Hepatocyte (in vitro differentiated cells): ENCODE measurements at regions not wholly inside any gene's neighbourhood (a gene's known extent, or its start where the extent isn't known, plus 50 kb on each side); places are given as distances from the start of the nearest gene placed in this dataset.

Experiments
- DNase-seq: peaks from one replicate; pipeline ENCODE4 v3.0.0-alpha.2; 2016; ENCODE audit warnings: low spot score
- H2AFZ ChIP-seq: fragments of 200-600 bp; sonication (generic); 2 replicates; pipeline ENCODE4 v1.6.0; 2016; ENCODE audit warnings: antibody characterized with exemption, mild to moderate bottlenecking
- H3K27ac ChIP-seq: fragments of 200-600 bp; sonication (generic); 2 replicates; pipeline ENCODE4 v1.5.1; 2016; ENCODE audit warnings: mild to moderate bottlenecking
- H3K27me3 ChIP-seq: fragments of 200-600 bp; sonication (generic); 2 replicates; pipeline ENCODE4 v1.6.1; 2016
- H3K36me3 ChIP-seq: fragments of 200-600 bp; sonication (generic); replicated peaks from 2 replicates; pipeline ENCODE4 v1.5.1; 2016; ENCODE audit warnings: low read depth; ENCODE audit not compliant: insufficient read depth
- H3K4me1 ChIP-seq: fragments of 200-600 bp; sonication (generic); 2 replicates; pipeline ENCODE4 v1.5.1; 2016; ENCODE audit warnings: mild to moderate bottlenecking, moderate library complexity; ENCODE audit not compliant: insufficient read depth
- H3K4me2 ChIP-seq: fragments of 200-600 bp; sonication (generic); 2 replicates; pipeline ENCODE4 v1.6.0; 2016
- H3K4me3 ChIP-seq: fragments of 200-600 bp; sonication (generic); 2 replicates; pipeline ENCODE4 v1.5.1; 2016; ENCODE audit warnings: mild to moderate bottlenecking
- H3K79me2 ChIP-seq: fragments of 200-600 bp; sonication (generic); 2 replicates; pipeline ENCODE4 v1.6.0; 2017; ENCODE audit warnings: mild to moderate bottlenecking
- H3K9me2 ChIP-seq: fragments of 200-600 bp; sonication (generic); replicated peaks from 2 replicates; pipeline ENCODE4 v1.6.0; 2017; ENCODE audit warnings: mild to moderate bottlenecking; ENCODE audit not compliant: insufficient read depth
- H3K9me3 ChIP-seq: fragments of 200-600 bp; sonication (generic); 2 replicates; pipeline ENCODE4 v1.5.1; 2016; ENCODE audit warnings: low read depth, mild to moderate bottlenecking
- H4K20me1 ChIP-seq: fragments of 200-600 bp; sonication (generic); 2 replicates; pipeline ENCODE4 v1.6.0; 2016; ENCODE audit warnings: mild to moderate bottlenecking; ENCODE audit not compliant: insufficient read depth, poor library complexity, severe bottlenecking
- CTCF ChIP-seq: fragments of 200-600 bp; sonication (generic); IDR thresholded peaks from 2 replicates; pipeline ENCODE4 v1.5.1; 2016; ENCODE audit warnings: antibody characterized with exemption, mild to moderate bottlenecking; ENCODE audit not compliant: poor library complexity
- EZH2 ChIP-seq: fragments of 200-600 bp; sonication (generic); IDR thresholded peaks from 2 replicates; pipeline ENCODE4 v1.6.1; 2016; ENCODE audit warnings: antibody characterized with exemption, mild to moderate bottlenecking, borderline replicate concordance
- EZH2phosphoT487 ChIP-seq: fragments of 200-600 bp; sonication (generic); IDR thresholded peaks from one replicate; pipeline ENCODE4 v1.6.1; 2018; ENCODE audit warnings: antibody characterized with exemption, mild to moderate bottlenecking, low read depth, moderate library complexity; ENCODE audit not compliant: unreplicated experiment, severe bottlenecking
- WGBS: methylation state at CpG from one replicate; pipeline ENCODE4 v1.1.6; 2016; ENCODE audit warnings: low lambda C conversion rate; ENCODE audit errors: missing lambda C conversion rate; 5-methylcytosine and 5-hydroxymethylcytosine counted together

GRCh38 chr6:27631609-27631916, 158.7 kb upstream of the ZNF184 start:
- H3K9me3 ChIP-seq = no peaks in the 10 kb centered on the region
- no peaks in the 10 kb centered on the region for H3K9me2 ChIP-seq
- no peaks in the 10 kb centered on the region for H3K4me1 ChIP-seq
- no peaks in the 10 kb centered on the region for H3K27me3 ChIP-seq
- no peaks in the 10 kb centered on the region for H3K79me2 ChIP-seq
- H3K36me3 ChIP-seq = no peaks in the 10 kb centered on the region
- DNase-seq = no peak
- 80% methylated on average over 1 of the region's 1 CpG for WGBS
- no peak overlapping the region for H3K27ac ChIP-seq
- TF ChIP-seq EZH2phosphoT487 (no peak), EZH2 (no peak), CTCF (no peak)
- peak overlapping the region; percentile 84 for H3K4me2 ChIP-seq
- no peak overlapping the region for H2AFZ ChIP-seq
- no peaks in the 10 kb centered on the region for H4K20me1 ChIP-seq
- peak overlapping the region; percentile 56 for H3K4me3 ChIP-seq

GRCh38 chr6:27630727-27631608, 158.1 kb upstream of the ZNF184 start:
- Histone ChIP-seq H2AFZ (peak overlapping the region; percentile 83), H3K27ac (no peak overlapping the region), H3K27me3 (no peaks in the 10 kb centered on the region), H3K4me3 (peak overlapping the region; percentile 56), H3K79me2 (no peaks in the 10 kb centered on the region), H3K9me3 (no peaks in the 10 kb centered on the region), H3K9me2 (no peaks in the 10 kb centered on the region), H3K4me2 (peak overlapping the region; percentile 84), H3K36me3 (no peaks in the 10 kb centered on the region), H4K20me1 (no peaks in the 10 kb centered on the region), H3K4me1 (no peaks in the 10 kb centered on the region)
- no peak for TF ChIP-seq CTCF
- no peak for TF ChIP-seq EZH2
- no peak for TF ChIP-seq EZH2phosphoT487
- DNase-seq = peak; percentile 84
- 2% methylated on average over 51 of the region's 51 CpGs for WGBS

- Histone ChIP-seq H3K27me3 (peaks cover 2% of the 10 kb centered on the region), H2AFZ (no peak overlapping the region), H3K4me1 (no peaks in the 10 kb centered on the region), H3K4me3 (no peak overlapping the region), H3K4me2 (no peak overlapping the region), H3K36me3 (no peaks in the 10 kb centered on the region), H3K79me2 (no peaks in the 10 kb centered on the region), H4K20me1 (no peaks in the 10 kb centered on the region), H3K9me2 (no peaks in the 10 kb centered on the region), H3K27ac (no peak overlapping the region), H3K9me3 (no peaks in the 10 kb centered on the region)
- no peak for TF ChIP-seq EZH2phosphoT487
- TF ChIP-seq EZH2 = no peak
- TF ChIP-seq CTCF = no peak
- 80% methylated on average over 3 of the region's 3 CpGs for WGBS
- no peak for DNase-seq
Observed at GRCh38 chr6:27624694-27625262, 151.9 kb upstream of the ZNF184 start.
